ENCODE measurements at regions not wholly inside any gene's neighbourhood (a gene's known extent, or its start where the extent isn't known, plus 50 kb on each side); places are given as distances from the start of the nearest gene placed in this dataset.

DNA sequence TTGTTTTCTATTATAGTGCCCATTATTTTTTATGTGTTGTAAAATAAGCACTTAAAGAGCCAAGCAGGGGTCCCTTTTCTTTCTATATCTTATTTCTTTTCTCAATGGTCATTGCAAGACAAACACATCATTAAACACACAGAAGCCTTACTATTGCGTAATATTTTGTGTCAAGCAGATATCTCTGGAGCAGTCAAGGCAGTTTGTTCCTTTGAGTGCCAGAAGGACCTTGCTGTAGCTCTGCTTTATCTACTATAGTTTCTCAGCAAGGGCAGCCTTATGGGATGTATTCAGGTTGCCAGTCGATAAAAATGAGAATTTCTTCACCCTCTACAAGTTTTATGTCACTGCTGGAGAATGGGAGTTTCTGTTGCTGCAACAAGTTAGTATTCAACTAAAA lies 319.3 kb downstream of the TDRD3 start:
- no peak overlapping the region for H2BK12ac ChIP-seq (ENCODE audit: low read depth, low read length)
- no peak overlapping the region for H3K27ac ChIP-seq (ENCODE audit: low read depth, low read length)
- FAIRE-seq: no peak
- H4K5ac ChIP-seq (ENCODE audit: insufficient read length, low read depth, low read length): no peak overlapping the region
- no peak overlapping the region for H2BK20ac ChIP-seq (ENCODE audit: low read length)
- CTCF ChIA-PET (ENCODE audit: partially characterized antibody): interaction anchor here (1.2 kb wide), 1 partner anchor 38 kb away, joined by 3 read pairs; no protein-coding TSS in a partner anchor
- H3K4ac ChIP-seq (replicated peaks; ENCODE audit: insufficient read length, low read depth, low read length): no peak overlapping the region
- H2AK5ac ChIP-seq (ENCODE audit: low read depth, low read length): no peak overlapping the region
- H3K4me3 ChIP-seq (ENCODE audit: extremely low read depth in 1 of 4, insufficient read depth in 2 of 4, low read depth in 3 of 4, low read length in 4 of 4): no peak overlapping the region
- H2BK120ac ChIP-seq (replicated peaks; ENCODE audit: low read depth, low read length): no peak overlapping the region
- H3K4me2 ChIP-seq (ENCODE audit: insufficient read depth in 1 of 2, low read depth in 2 of 2, low read length in 2 of 2): no peak overlapping the region
- no peak overlapping the region for H2BK15ac ChIP-seq (ENCODE audit: low read length)
- H3K79me2 ChIP-seq (ENCODE audit: control insufficient read depth in 1 of 2, insufficient read depth in 2 of 2, low read length in 2 of 2): no peaks in the 10 kb centered on the region
- no peak overlapping the region for H4K91ac ChIP-seq (replicated peaks; ENCODE audit: insufficient read length, low read length)
- H3K23me2 ChIP-seq (ENCODE audit: low read depth, low read length): no peaks in the 10 kb centered on the region
- H3K14ac ChIP-seq (ENCODE audit: insufficient read length): no peak overlapping the region
- POLR2A ChIA-PET (ENCODE audit: partially characterized antibody): no interaction called here
- H3K36me3 ChIP-seq (ENCODE audit: control insufficient read depth in 2 of 4, insufficient read depth in 4 of 4, low read length in 3 of 4): no peaks in the 10 kb centered on the region
- no peak overlapping the region for H3K18ac ChIP-seq (ENCODE audit: extremely low read depth, low read length)
- WGBS, 2 experiments (ENCODE audit: extremely low coverage in 1 of 2, insufficient coverage in 1 of 2, insufficient read length in 1 of 2, insufficient replicate concordance in 2 of 2, low coverage in 1 of 2, low lambda C conversion rate in 2 of 2, missing lambda C conversion rate in 1 of 2): 94% methylated on average over 2 of the region's 2 CpGs; no CpG with 5 or more reads in 1 of the 2 experiments
- H4K20me1 ChIP-seq (replicated peaks in 1 of 2; ENCODE audit: control insufficient read depth in 1 of 2, insufficient read depth in 2 of 2, low read length in 2 of 2): no peaks in the 10 kb centered on the region
- H3K27me3 ChIP-seq (replicated peaks in 1 of 4; ENCODE audit: control insufficient read depth in 3 of 4, extremely low read depth in 1 of 4, insufficient read depth in 3 of 4, low read length in 3 of 4): peaks cover 0 to 1% (median 0%) of the 10 kb centered on the region in 4 experiments; a peak in 1 of 7 replicates
- no peaks in the 10 kb centered on the region for H3K79me1 ChIP-seq (ENCODE audit: low read depth, low read length)
- no peak overlapping the region for H3K23ac ChIP-seq (ENCODE audit: insufficient read length)
- TF ChIP-seq BRCA1 (IDR thresholded peaks at IDR 0.05; ENCODE audit: low read depth, low read length): no peak
- no peak for TF ChIP-seq RBBP5 (IDR thresholded peaks at IDR 0.05; ENCODE audit: borderline replicate concordance, low read depth, low read length)
- TF ChIP-seq, protein P1, sequence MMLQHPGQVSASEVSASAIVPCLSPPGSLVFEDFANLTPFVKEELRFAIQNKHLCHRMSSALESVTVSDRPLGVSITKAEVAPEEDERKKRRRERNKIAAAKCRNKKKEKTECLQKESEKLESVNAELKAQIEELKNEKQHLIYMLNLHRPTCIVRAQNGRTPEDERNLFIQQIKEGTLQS (IDR thresholded peaks at IDR 0.05; ENCODE audit: insufficient read depth, low read depth, low read length): no peak
- peak; percentile 97 for TF ChIP-seq CEBPB (IDR thresholded peaks at IDR 0.05; ENCODE audit: low read depth, low read length)
- no peak for TF ChIP-seq NRF1 (IDR thresholded peaks at IDR 0.05; ENCODE audit: low read depth, low read length)
- TF ChIP-seq TBP (IDR thresholded peaks at IDR 0.05; ENCODE audit: low read depth, low read length): no peak
- TF ChIP-seq SRF (IDR thresholded peaks at IDR 0.05; ENCODE audit: low read depth, low read length): no peak
- no peak overlapping the region for H3K56ac ChIP-seq (replicated peaks; ENCODE audit: insufficient read length, low read depth, low read length)
- H3K9ac ChIP-seq (replicated peaks in 1 of 4; ENCODE audit: extremely low read depth in 1 of 4, low read depth in 3 of 4, low read length in 3 of 4): no peak overlapping the region
- no peak overlapping the region for H2AFZ ChIP-seq (ENCODE audit: low read length)
- H4K8ac ChIP-seq (ENCODE audit: extremely low read depth, insufficient read depth, low read length): no peak overlapping the region
- DNase-seq (ENCODE audit: low read depth in 1 of 2, low spot score in 2 of 2): no peak
- H3K9me3 ChIP-seq (ENCODE audit: insufficient read depth in 2 of 2, low read depth in 1 of 2, low read length in 1 of 2): no peaks in the 10 kb centered on the region
- peaks cover 0 to 3% (median 0%) of the 10 kb centered on the region in 4 experiments; a peak in 1 of 7 replicates for H3K4me1 ChIP-seq (replicated peaks in 1 of 4; ENCODE audit: control insufficient read depth in 3 of 4, insufficient read depth in 4 of 4, low read length in 3 of 4)
- H2BK5ac ChIP-seq (ENCODE audit: low read depth, low read length): no peak overlapping the region
